GM12872 (cell line): ENCODE measurements at regions not wholly inside any gene's neighbourhood (a gene's known extent, or its start where the extent isn't known, plus 50 kb on each side); places are given as distances from the start of the nearest gene placed in this dataset.
A peak's percentile ranks its signal among the peaks of the same experiment; 100 is the strongest.

ENCODE experiments used
- TF ChIP-seq, protein P1 (sequence below): IDR thresholded peaks from 3 replicates; pipeline ENCODE4 v1.5.1; 2011; ENCODE audit warnings: low read depth, mild to moderate bottlenecking, low read length, moderate library complexity; ENCODE audit not compliant: insufficient read depth

DNA sequence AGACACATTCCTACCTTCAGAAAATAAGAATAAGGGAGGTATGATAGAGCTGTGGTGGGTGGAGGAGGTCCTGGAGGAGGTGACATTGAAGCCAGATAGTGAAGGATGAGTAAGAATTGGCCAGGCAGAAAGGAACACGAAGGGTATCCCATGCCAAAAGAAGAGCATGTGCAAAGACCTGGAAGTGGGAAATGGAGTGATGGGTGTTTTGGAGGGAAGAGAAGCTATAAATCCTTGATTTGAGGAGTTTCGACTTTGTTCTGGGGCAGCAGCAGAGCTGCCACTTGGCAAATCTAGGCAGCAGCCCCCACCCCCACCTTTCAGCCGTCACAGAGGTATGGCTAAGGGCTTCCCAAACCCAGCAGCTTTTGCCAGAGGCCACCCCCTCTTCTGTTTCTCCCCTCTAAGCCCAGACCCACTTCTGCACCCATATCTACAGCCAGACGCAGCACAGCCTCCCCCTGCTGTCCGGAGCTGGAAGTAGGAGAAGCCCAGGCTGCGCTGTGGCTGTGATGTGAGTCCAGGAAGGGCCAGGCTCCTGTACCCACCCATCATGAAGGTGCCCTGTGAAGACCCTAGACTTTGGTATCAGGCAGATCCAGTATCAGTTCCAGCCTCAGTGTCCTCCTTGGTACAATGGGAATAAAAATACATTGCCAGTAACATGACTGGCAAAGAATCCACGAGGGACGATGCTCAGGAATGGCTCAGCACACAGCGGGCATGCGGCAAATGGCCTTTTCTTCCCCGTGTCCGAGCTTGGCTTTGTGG lies 188.7 kb upstream of the LINGO1 start:
- TF ChIP-seq, protein P1, sequence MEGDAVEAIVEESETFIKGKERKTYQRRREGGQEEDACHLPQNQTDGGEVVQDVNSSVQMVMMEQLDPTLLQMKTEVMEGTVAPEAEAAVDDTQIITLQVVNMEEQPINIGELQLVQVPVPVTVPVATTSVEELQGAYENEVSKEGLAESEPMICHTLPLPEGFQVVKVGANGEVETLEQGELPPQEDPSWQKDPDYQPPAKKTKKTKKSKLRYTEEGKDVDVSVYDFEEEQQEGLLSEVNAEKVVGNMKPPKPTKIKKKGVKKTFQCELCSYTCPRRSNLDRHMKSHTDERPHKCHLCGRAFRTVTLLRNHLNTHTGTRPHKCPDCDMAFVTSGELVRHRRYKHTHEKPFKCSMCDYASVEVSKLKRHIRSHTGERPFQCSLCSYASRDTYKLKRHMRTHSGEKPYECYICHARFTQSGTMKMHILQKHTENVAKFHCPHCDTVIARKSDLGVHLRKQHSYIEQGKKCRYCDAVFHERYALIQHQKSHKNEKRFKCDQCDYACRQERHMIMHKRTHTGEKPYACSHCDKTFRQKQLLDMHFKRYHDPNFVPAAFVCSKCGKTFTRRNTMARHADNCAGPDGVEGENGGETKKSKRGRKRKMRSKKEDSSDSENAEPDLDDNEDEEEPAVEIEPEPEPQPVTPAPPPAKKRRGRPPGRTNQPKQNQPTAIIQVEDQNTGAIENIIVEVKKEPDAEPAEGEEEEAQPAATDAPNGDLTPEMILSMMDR: peak; percentile 85

DNA sequence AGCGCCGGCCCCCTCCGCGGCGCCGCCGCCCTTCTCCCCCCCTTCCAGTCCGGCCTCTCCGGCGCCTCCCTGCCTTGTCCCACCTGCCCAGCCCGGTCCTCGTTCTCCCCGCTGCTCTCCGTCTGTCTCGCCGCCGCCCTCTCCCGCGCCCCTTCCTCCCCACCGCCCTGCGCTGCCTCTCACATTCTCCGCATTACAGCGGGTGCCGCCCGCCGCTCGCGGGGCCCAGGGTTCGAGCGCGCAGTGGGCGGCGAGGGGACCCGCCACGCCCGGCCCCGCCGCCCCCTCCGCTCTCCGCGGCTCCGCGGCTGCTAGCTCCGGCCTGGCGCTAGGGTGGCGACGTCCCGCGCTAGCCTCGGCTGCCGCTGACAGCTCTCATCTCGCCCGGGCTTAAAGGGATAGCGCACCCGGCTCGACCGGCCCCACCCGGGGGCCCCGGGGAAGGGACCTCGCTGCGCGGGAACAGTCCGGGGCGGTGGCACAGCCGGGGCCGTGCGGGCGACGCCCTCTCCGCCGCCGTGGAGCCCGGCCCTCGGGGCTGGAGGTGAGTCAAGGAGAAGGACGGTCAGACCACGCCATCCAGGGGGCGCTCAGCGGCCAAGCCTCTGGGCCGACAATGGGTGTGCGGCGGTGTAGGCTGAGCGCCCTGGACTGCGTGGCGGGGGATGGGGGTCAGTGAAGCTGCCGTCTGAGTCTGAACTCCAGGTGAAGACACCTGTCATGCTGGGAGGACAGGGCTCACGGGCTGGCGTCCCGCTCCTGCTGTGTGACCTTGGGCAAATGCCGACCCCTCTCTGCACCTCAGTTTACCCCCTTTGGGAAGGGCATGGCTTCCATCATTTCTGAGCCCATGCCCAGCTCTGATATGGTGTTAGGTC lies 187.4 kb upstream of the LINGO1 start:
- TF ChIP-seq, protein P1: no peak

DNA sequence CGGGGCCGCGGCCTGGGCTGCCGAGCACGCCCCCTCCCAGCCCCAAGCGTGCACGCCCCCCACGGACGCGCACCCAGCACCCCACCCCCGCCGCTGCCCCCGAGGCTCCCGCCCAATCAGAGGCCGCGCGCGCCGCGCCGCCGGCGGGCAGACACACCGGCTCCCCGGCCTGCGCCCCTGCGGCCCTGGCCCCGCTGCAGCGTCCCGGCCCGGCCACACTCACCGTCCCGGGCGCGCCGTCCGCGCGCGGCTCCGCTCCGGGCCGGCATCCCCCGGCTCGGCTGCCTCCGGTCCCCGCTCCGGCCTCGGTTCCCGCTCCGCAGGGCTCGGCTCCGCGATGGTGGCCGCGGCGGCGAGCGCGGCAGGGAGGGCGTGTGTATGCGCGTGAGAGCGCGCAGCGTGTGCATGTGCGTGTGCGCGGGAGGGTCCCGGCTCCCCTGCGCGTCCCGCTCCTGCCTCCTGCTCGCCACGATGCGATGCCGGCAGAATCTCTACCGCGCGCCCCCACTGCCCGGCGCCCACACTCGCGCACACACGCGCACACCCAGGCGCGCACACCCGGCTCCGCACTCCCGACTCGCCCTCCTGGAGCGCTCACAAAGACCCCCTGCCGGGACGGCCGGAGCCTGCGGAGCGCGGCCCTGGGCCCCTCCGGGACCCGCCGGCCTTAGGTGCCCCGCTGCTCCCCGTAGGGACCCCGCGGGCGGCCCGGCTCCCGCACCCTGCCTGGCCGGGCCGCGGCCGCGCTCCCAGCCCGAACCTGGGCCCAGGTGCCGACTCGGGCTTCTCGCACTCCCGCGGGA lies 186.5 kb upstream of the LINGO1 start:
- TF ChIP-seq, protein P1: no peak

DNA sequence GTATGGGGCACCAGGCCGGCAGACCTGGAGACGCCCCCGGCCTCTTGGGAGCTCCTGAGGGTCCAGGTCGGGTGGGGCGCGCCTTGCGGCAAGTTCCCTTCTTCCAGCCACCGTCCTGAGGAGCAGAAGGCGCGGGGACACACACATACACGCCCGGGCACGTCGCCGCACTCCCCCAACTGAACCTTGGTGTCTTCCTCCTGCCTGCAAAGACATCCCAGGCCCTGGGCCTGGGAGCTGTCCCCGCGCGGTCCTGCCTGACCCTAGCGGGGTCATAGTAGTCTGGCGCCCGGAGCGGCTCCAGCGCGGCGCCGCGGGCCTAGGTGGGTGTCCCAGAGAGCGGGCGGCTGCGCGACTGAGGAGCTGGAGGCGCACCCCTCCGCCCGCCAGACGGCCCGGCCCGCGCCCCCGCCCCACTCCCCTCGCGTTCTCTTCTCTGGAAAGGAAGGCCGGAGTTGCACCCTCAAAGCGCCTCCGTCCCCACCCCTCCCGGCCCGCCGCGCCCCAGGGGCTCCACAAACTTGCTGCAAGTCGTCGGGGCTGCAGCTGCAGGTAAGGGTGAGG lies 185.9 kb upstream of the LINGO1 start:
- TF ChIP-seq, protein P1: no peak

DNA sequence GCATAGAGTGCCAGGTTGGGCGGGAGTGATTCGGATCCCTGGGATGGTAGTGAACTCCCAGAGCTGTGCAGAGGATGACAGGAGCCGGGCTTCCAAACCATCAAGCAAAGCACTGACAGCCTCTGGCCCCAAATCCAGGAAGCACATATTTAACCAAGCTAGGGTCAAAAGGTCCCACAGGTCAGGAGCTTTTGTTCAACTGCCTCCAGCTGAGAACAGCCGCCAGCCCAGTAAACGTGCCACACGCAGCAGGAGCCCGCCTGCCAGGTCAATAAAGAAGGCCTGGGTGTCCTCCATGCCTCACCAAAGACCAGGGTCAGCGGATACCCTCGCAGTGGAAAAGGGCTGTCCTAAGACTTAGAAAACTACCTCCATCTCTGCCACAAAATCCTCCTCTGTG lies 184.7 kb upstream of the LINGO1 start:
- TF ChIP-seq, protein P1: no peak

DNA sequence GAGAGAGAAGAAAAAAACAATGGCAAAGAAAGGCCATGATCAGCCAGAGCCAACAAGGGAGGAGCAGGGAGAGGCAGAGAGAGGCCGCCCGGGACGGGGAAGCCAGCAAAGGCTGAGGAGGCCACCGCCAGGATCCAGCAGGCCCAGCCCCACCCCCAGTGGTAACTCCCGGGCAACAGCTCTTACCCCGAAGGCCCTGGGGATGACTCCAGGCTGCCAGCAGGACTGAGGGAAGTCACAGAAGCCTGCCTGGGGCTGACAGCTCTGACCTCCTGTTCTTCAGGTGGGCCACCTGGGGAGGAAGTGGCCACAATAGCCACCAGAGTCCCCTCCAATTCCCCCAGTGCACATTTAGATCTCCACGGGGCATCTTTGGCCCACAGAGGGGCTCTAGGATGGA lies 184.3 kb upstream of the LINGO1 start:
- TF ChIP-seq, protein P1: no peak
